ENCODE measurements at regions not wholly inside any gene's neighbourhood (a gene's known extent, or its start where the extent isn't known, plus 50 kb on each side); places are given as distances from the start of the nearest gene placed in this dataset.

DNA sequence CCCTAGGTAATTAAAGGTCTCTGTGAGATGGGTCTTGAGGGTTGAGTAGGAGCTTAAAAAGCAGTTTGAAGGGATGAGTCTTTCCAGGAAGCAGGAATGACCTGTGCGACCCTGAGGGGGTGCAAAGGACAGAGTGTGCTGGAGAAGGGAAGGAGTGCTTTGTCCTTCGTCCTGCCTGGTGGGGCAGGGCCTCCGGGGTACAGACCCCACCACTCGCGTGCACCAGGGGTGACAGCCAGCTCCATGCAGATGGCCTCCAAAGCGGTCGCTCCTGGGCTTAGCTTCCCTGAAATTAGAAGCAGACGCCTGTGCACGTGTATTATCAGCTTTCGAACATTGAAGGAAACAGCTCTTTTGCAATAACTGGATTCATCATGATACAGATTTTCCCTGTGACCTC, 959.8 kb downstream of the BRD1 start:
- no peaks in the 10 kb centered on the region for H3K36me3 ChIP-seq
- 49 to 77% (median 71%) methylated on average over 6 to 10 of the region's 10 CpGs for WGBS, 5 donors

DNA sequence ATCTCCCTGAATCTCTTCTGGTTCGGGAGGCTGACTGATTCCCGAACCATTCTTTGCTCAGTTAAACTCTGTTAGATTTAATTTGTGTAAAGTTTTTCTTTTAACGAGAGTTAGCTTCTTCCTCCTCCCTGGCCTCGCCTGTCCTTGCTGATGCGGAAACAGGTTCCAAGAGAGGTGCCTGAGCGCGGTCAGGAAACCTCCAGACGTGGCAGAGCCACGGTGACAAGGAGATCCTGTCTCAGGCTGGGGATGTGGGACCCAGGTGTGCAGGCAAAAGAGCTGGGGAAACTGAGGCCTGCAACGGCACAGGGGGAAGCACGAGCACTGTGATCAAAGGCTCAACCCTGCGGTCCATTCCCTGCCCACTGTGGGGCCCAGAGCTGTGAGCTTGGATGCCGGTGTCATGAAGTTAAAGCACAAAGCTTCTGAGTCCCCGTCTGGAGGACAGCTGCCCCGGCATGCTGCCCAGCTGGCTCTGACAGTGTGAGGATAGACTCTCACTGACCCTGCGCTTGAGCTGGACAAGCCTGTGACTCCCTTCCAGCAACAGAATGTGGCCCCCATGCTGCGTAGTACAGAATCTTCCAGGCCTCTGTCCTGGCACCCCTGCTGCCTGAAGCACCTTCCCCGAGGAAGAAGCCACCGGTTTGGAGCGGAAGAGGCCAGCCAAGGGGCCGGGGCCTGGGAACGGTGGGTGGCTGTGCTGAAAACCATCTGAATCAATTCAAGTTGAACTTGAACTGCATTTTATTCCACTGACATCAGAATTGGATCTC, 960.6 kb downstream of the BRD1 start:
- WGBS, 5 donors = 79 to 86% (median 83%) methylated on average over 16 to 22 of the region's 22 CpGs
- DNase-seq = peak; percentile 61
- intact Hi-C loops (cut with DNase I; ENCODE audit: low total_unique reads) = no loop called here
- no peak for TF ChIP-seq POLR2A (IDR thresholded peaks at IDR 0.05)
- TF ChIP-seq, protein P1, sequence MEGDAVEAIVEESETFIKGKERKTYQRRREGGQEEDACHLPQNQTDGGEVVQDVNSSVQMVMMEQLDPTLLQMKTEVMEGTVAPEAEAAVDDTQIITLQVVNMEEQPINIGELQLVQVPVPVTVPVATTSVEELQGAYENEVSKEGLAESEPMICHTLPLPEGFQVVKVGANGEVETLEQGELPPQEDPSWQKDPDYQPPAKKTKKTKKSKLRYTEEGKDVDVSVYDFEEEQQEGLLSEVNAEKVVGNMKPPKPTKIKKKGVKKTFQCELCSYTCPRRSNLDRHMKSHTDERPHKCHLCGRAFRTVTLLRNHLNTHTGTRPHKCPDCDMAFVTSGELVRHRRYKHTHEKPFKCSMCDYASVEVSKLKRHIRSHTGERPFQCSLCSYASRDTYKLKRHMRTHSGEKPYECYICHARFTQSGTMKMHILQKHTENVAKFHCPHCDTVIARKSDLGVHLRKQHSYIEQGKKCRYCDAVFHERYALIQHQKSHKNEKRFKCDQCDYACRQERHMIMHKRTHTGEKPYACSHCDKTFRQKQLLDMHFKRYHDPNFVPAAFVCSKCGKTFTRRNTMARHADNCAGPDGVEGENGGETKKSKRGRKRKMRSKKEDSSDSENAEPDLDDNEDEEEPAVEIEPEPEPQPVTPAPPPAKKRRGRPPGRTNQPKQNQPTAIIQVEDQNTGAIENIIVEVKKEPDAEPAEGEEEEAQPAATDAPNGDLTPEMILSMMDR (IDR thresholded peaks at IDR 0.05 in 8 of 11, conservative IDR thresholded peaks at IDR 0.05 in 3 of 11) = no peak
- no peak for TF ChIP-seq POLR2AphosphoS5 (IDR thresholded peaks at IDR 0.05)
- Histone ChIP-seq H3K4me1 (no peaks in the 10 kb centered on the region), H3K27me3 (replicated peaks in 1 of 7) (peaks cover 0 to 59% (median 0%) of the 10 kb centered on the region in 7 donors), H3K9me3 (peaks cover 0 to 15% (median 7%) of the 10 kb centered on the region in 8 donors), H3K27ac (no peak overlapping the region), H3K36me3 (no peaks in the 10 kb centered on the region), H3K4me3 (no peak overlapping the region)

More for the DNA sequence above, 959.8 kb downstream of the BRD1 start:
- no peak for TF ChIP-seq POLR2AphosphoS5 (IDR thresholded peaks at IDR 0.05)
- TF ChIP-seq, protein P1 (IDR thresholded peaks at IDR 0.05 in 8 of 11, conservative IDR thresholded peaks at IDR 0.05 in 3 of 11) = no peak
- TF ChIP-seq POLR2A (IDR thresholded peaks at IDR 0.05) = no peak
- Histone ChIP-seq H3K9me3 (peaks cover 0 to 15% (median 7%) of the 10 kb centered on the region in 8 donors), H3K4me1 (no peaks in the 10 kb centered on the region), H3K4me3 (no peak overlapping the region), H3K27ac (no peak overlapping the region), H3K27me3 (replicated peaks in 1 of 7) (peaks cover 0 to 61% (median 0%) of the 10 kb centered on the region in 7 donors)
- DNase-seq = peak; percentile 44
- intact Hi-C loops (cut with DNase I; ENCODE audit: low total_unique reads) = no loop called here

DNA sequence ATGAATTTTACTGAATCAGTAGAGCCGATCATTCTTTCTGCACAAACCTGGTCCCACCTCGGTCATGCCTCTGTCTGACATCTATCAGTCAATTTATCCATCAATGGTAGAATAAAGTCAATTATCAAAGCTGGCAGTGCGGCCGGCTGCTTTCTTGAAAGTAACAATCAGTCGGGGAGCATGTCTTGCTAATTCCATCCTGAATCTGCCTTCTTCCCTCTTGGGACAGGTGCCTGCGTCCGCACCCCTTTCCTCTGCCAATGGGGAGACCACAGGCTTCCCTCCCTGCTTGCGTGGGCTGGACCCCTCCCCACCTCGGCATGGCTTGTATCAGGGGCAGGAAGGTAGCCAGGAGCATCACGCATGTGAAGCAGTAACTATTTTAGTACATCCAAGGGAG, 962.9 kb downstream of the BRD1 start:
- intact Hi-C loops (cut with DNase I; ENCODE audit: low total_unique reads) = no loop called here
- Histone ChIP-seq H3K4me1 (no peaks in the 10 kb centered on the region), H3K9me3 (peaks cover 0 to 7% (median 2%) of the 10 kb centered on the region in 8 donors), H3K4me3 (no peak overlapping the region), H3K36me3 (no peaks in the 10 kb centered on the region), H3K27ac (no peak overlapping the region), H3K27me3 (replicated peaks in 1 of 7) (peaks cover 0 to 39% (median 0%) of the 10 kb centered on the region in 7 donors)
- WGBS, 5 donors = 55 to 63% (median 60%) methylated on average over 10 of the region's 10 CpGs
- TF ChIP-seq, protein P1 (IDR thresholded peaks at IDR 0.05 in 8 of 11, conservative IDR thresholded peaks at IDR 0.05 in 3 of 11) = no peak
- TF ChIP-seq POLR2AphosphoS5 (IDR thresholded peaks at IDR 0.05) (no peak), POLR2A (IDR thresholded peaks at IDR 0.05) (no peak)
- DNase-seq = peak; percentile 27

DNA sequence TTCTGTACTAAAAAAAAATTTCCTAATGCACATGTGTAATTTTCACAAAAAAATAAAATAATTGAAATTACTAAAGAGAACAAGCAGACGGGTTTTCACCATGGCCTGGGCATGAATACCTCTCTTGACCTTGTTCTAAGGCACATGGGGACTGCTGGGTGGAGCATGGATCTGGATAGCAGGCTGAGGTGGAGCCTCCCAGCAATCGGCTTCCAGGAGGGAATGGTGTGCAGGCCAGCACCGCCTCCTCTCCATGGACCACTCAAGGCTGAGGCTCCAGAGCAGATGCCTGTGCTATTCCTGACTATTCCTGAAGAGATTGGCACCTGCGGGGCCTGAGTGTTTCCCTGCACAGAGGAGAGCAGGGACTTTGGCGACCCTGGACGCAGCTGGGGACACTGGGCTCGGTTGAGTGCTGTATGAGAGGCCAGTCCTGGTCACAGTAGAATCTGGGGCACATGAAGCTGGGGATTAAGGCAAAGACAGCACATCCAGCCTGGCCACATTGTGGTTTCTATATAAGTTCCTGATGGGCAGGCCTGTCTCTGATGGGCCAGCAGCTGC, 963.6 kb downstream of the BRD1 start:
- Histone ChIP-seq H3K27me3 (replicated peaks in 1 of 7) (peaks cover 0 to 39% (median 0%) of the 10 kb centered on the region in 7 donors), H3K9me3 (no peaks in the 10 kb centered on the region), H3K4me1 (no peaks in the 10 kb centered on the region), H3K36me3 (no peaks in the 10 kb centered on the region), H3K27ac (no peak overlapping the region), H3K4me3 (no peak overlapping the region)
- intact Hi-C loops (cut with DNase I; ENCODE audit: low total_unique reads) = no loop called here
- peak; percentile 63 for DNase-seq
- TF ChIP-seq POLR2A (IDR thresholded peaks at IDR 0.05) (no peak), POLR2AphosphoS5 (IDR thresholded peaks at IDR 0.05) (no peak)
- TF ChIP-seq, protein P1 (IDR thresholded peaks at IDR 0.05 in 8 of 11, conservative IDR thresholded peaks at IDR 0.05 in 3 of 11) = no peak
- 69 to 86% (median 74%) methylated on average over 3 to 7 of the region's 7 CpGs for WGBS, 5 donors

All from spleen (tissue), 11 donors.